A673 (cell line): ENCODE measurements at regions not wholly inside any gene's neighbourhood (a gene's known extent, or its start where the extent isn't known, plus 50 kb on each side); places are given as distances from the start of the nearest gene placed in this dataset.

ENCODE experiments used
- BruUV-seq: library from RNA; stranded (reverse); fragments of 400-500 nt; replicated peaks from 2 replicates; lab custom pipeline; 2021; lab: Mats Ljungman, UMichigan
- CTCF ChIA-PET: fragments of 300-600 bp; sonication (Branson Sonifier 250); formaldehyde crosslinking; loops from one replicate; lab custom pipeline; 2022; ENCODE audit warnings: antibody characterized with exemption; lab: Charles Lee
- POLR2A ChIA-PET: fragments of 300-600 bp; sonication (Branson Sonifier 250); formaldehyde crosslinking; loops from one replicate; lab custom pipeline; 2022; ENCODE audit warnings: antibody characterized with exemption; ENCODE audit not compliant: low non-redundant PET; lab: Charles Lee
- DNase-seq: peaks from one replicate; pipeline ENCODE4 v3.0.0-alpha.2; 2015; ENCODE audit warnings: low spot score
- H3K27ac ChIP-seq: fragments of 200-600 bp; sonication (generic); 2 replicates; pipeline ENCODE4 v1.5.1; 2016; ENCODE audit warnings: mixed run types, low read depth, mild to moderate bottlenecking, mixed read lengths, antibody characterized with exemption, low read length; ENCODE audit not compliant: poor library complexity, severe bottlenecking
- H3K27me3 ChIP-seq: fragments of 200-600 bp; sonication (generic); replicated peaks from 2 replicates; pipeline ENCODE4 v1.6.1; 2017; ENCODE audit warnings: mixed run types, low read depth, mild to moderate bottlenecking, mixed read lengths, antibody characterized with exemption, low read length; ENCODE audit not compliant: insufficient read depth, poor library complexity
- H3K36me3 ChIP-seq: fragments of 200-600 bp; sonication (generic); 2 replicates; pipeline ENCODE4 v1.6.1; 2016; ENCODE audit warnings: mixed run types, mild to moderate bottlenecking, mixed read lengths, antibody characterized with exemption, low read length; ENCODE audit not compliant: insufficient read depth, poor library complexity, severe bottlenecking
- H3K4me1 ChIP-seq: fragments of 200-600 bp; sonication (generic); 2 replicates; pipeline ENCODE4 v1.6.1; 2017; ENCODE audit warnings: mixed run types, mild to moderate bottlenecking, mixed read lengths, antibody characterized with exemption, low read length; ENCODE audit not compliant: insufficient read depth, poor library complexity, severe bottlenecking
- H3K4me3 ChIP-seq: fragments of 200-600 bp; sonication (generic); 2 replicates; pipeline ENCODE4 v1.5.1; 2016; ENCODE audit warnings: low read depth, mixed run types, mild to moderate bottlenecking, mixed read lengths, low read length; ENCODE audit not compliant: poor library complexity, severe bottlenecking
- H3K9me3 ChIP-seq: fragments of 200-600 bp; sonication (generic); 2 replicates; pipeline ENCODE4 v1.6.1; 2016; ENCODE audit warnings: mixed run types, low read depth, mild to moderate bottlenecking, mixed read lengths, antibody characterized with exemption, low read length; ENCODE audit not compliant: poor library complexity, severe bottlenecking
- CTCF ChIP-seq: fragments of 300-800, 200-600 bp; sonication (generic); conservative IDR thresholded peaks from 2 replicates; pipeline ENCODE4 v1.5.1; 2017; ENCODE audit warnings: low read depth, mild to moderate bottlenecking, antibody characterized with exemption, low read length, moderate library complexity, mixed read lengths
- EZH2 ChIP-seq: fragments of 200-600 bp; sonication (generic); IDR thresholded peaks from 2 replicates; pipeline ENCODE4 v1.6.1; 2017; ENCODE audit warnings: borderline replicate concordance, low read depth, mild to moderate bottlenecking, mixed read lengths, antibody characterized with exemption, low read length; ENCODE audit not compliant: poor library complexity, severe bottlenecking
- intact Hi-C: fragments of 100-400 bp; cut with micrococcal nuclease; formaldehyde crosslinking; loops from one replicate; pipeline ENCODE4 v1.10.0; 2022; ENCODE audit not compliant: unreplicated experiment

- CTCF ChIA-PET, result no interaction called here
- H3K9me3 ChIP-seq, result no peaks in the 10 kb centered on the region
- no TSS peak for BruUV-seq
- no peaks in the 10 kb centered on the region for H3K4me1 ChIP-seq
- no peak overlapping the region for H3K27ac ChIP-seq
- DNase-seq, result no peak
- H3K27me3 ChIP-seq, result peaks cover 18% of the 10 kb centered on the region
- intact Hi-C loops, result no loop called here
- H3K4me3 ChIP-seq, result no peak overlapping the region
- no peak for TF ChIP-seq CTCF
- TF ChIP-seq EZH2, result no peak
- POLR2A ChIA-PET, result no interaction called here
- H3K36me3 ChIP-seq, result no peaks in the 10 kb centered on the region
Observed at GRCh38 chr17:51443646-51444045, 183.3 kb downstream of the UTP18 start.

DNA sequence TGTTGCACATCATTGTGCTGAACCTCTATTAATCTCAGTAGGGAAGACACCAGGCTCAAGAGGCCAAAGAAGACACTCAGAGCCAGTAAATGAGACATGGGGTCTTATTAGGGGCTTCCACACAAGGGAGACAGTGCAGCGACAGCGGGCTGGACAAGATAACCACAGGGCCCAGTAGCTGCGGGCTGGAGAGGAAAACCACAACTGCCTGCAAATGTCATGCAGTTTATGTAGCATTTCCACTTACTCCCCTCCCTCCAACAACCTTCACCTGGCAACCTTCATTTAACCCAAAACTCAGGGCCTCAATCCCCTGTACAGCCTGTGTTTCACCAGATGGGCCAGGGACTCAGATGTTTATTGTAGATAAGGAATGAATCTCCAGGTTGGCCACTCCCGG, 185.6 kb downstream of the UTP18 start:
- Histone ChIP-seq H3K9me3 (no peaks in the 10 kb centered on the region), H3K27me3 (peaks cover 18% of the 10 kb centered on the region), H3K4me3 (no peak overlapping the region), H3K4me1 (no peaks in the 10 kb centered on the region), H3K27ac (no peak overlapping the region), H3K36me3 (no peaks in the 10 kb centered on the region)
- POLR2A ChIA-PET, result no interaction called here
- CTCF ChIA-PET, result no interaction called here
- no peak for TF ChIP-seq CTCF
- no peak for TF ChIP-seq EZH2
- no peak for DNase-seq
- intact Hi-C loops, result no loop called here
- BruUV-seq, result no TSS peak

DNA sequence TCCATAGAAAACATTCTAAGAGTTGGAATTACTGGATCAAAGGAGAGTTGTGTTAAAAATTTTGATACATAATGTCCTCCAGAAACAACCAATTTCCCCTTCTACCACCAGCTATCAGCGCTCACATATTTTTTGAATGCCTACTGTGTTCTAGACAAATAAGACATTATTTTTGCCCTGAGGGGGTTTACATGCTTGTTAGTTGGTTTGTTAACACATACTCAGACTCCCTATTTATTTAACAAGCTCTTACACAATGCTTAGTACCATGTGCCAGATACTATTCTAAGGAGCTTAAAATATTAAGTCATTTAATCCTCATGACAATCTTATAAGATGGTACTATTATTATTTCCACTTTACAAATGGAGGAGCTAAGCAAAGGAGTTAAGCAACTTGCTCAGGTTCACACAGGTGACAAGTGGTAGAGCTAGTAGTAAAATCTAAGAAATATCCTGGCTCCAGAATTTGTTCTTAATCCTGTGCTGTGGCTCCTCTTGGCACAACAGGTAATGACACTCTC, 194.2 kb downstream of the UTP18 start:
- TF ChIP-seq CTCF, result no peak
- H3K27me3 ChIP-seq, result no peaks in the 10 kb centered on the region
- H3K36me3 ChIP-seq, result no peaks in the 10 kb centered on the region
- H3K27ac ChIP-seq, result no peak overlapping the region
- BruUV-seq, result no TSS peak
- CTCF ChIA-PET, result no interaction called here
- no peak for DNase-seq
- POLR2A ChIA-PET, result no interaction called here
- H3K4me1 ChIP-seq, result no peaks in the 10 kb centered on the region
- H3K4me3 ChIP-seq, result no peak overlapping the region
- no peaks in the 10 kb centered on the region for H3K9me3 ChIP-seq
- intact Hi-C loops, result no loop called here
